GM12873 (cell line): ENCODE measurements at regions not wholly inside any gene's neighbourhood (a gene's known extent, or its start where the extent isn't known, plus 50 kb on each side); places are given as distances from the start of the nearest gene placed in this dataset.

Experiments
- TF ChIP-seq, protein P1 (sequence below): IDR thresholded peaks from 2 replicates; pipeline ENCODE4 v1.5.1; 2012; ENCODE audit warnings: low read depth, mild to moderate bottlenecking, moderate library complexity, low read length, control low read depth; ENCODE audit not compliant: insufficient read depth; ENCODE audit errors: missing control alignments

DNA sequence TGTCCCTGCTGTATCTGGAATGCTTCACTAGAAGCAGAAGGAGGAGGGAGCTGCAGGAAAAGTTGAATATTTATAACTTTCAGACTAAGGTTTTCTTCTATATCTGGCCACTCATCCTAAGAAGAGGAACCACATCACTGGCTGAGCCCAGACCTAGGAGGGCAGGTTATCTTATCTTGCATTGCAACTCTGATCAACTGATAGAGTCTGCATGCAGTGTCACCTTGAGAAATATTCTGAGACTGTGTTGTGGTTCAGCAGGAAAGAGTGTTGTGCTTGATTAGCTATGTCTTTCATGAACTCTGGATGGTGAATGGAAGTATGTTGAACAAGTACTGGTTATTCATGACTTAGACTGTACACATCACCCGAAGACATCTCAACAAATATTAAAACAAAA, 460.0 kb downstream of the TOX3 start:
- TF ChIP-seq, protein P1, sequence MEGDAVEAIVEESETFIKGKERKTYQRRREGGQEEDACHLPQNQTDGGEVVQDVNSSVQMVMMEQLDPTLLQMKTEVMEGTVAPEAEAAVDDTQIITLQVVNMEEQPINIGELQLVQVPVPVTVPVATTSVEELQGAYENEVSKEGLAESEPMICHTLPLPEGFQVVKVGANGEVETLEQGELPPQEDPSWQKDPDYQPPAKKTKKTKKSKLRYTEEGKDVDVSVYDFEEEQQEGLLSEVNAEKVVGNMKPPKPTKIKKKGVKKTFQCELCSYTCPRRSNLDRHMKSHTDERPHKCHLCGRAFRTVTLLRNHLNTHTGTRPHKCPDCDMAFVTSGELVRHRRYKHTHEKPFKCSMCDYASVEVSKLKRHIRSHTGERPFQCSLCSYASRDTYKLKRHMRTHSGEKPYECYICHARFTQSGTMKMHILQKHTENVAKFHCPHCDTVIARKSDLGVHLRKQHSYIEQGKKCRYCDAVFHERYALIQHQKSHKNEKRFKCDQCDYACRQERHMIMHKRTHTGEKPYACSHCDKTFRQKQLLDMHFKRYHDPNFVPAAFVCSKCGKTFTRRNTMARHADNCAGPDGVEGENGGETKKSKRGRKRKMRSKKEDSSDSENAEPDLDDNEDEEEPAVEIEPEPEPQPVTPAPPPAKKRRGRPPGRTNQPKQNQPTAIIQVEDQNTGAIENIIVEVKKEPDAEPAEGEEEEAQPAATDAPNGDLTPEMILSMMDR, result no peak

DNA sequence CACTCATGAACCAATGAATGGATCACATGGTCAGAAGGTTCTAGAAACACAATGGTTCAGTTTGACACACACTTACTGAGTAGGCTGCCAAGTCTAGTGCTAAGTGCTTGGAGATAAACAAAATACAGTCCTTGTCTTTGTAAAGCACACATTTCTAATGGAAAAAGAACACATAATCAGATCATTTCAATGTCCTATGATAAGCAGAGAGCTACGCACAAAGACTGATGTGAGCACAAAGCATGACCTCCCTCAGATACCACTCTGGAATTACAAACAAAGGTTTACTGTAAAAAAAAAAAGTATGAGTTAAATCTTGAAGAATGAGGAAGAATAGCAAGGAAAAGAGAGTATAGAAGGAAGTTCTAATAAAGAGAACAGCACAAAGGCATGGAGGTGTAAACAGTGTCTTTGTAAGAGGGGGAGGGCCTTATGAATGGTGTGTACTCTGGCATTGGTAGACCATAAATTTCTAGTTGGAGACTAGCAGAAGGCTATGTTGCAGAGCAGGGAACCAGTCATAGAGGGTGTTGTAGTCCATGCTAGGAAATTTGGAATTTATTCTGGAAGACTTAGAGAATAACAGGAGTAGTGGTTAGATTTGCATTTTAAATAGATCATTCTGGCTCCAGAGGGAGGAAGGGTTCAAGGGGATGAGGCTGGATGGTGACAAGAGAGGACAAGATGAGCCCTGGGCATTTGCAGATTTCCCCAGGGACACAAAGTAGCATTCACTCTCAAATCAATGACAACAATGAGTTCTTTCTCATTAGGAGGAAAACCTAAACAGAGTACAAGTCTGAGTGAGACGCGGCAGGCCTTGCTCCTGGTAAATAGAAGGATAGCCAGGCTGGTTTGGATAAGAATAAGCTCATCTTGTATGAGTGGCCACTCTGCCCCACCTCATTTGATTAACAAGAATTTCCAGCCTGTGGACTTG, 468.0 kb downstream of the TOX3 start:
- TF ChIP-seq, protein P1, result no peak

DNA sequence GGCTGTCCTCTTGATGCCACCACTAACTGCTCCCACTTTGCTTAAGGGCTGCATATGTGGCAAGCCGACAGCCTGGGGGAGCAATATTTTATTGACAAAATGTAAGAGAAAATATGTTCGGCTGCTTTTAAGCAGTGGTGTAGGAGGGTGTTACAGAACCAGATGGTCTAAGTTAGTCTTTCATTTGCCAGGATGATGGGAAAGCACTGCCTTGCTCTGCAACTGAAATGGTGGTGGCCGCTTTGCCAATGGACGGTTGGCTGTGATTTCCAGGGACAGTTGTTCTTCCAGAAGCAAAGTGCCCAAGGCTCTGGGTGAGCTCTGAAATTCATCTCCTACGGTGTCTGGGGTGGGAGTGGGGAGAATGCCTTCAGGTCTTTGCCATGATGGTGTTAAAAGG, 469.3 kb downstream of the TOX3 start:
- TF ChIP-seq, protein P1, result no peak

DNA sequence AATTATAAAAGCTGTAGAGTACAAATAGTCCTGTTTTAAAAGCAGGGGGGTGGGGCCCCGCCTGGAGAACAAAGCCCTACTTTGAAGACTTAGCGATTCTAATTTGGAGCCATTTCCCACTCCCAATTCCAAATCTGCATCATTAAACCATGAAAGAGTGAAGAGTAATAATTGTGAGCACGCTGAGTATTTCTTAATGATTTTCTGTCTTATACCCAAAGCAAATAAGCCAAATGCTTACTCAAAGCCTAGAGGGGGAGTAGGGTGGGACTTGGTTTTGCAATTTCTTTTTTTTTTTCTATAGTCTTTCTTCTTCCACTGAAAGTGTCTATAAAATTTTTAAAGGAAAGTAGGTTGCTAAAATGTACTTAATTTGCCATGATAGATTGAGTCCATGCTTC, 470.1 kb downstream of the TOX3 start:
- TF ChIP-seq, protein P1, result no peak

DNA sequence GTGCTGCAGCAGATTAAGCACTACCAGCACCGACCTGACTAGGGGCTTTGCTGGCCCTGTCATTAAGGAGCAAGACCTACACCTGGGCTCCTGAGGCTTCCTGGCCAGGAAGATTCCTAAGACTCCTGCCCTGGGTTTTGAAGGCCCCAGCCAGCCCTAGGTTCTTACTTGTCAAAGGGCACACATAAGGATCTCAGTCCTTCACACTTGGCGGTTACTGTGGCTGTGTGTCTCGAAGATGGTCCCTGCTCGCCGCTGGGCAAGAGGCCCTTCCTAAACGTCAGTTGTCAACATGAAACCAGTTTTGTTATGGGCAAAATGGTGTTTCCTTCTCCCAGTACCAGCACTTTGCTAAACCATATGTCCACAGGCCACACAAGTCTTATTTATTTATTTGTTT, 470.6 kb downstream of the TOX3 start:
- TF ChIP-seq, protein P1, result no peak

DNA sequence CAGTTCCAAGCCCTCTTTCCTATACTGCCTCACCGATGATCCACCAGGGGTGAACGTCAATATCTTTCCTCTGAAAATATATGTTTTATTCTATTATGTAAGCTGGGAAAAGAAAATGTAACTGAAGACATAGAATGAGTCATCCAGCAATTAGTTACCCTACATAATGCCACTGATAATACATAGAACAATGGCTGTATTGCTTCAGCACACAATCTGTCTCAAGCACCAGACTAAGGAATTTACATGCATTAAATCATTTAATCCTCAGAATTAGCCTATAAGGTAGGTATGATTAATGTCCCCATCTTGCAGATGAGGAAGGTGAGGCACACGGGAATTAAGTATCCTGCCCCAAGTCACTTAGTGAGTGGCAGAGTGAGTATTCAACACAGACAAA, 472.8 kb downstream of the TOX3 start:
- TF ChIP-seq, protein P1, result no peak

DNA sequence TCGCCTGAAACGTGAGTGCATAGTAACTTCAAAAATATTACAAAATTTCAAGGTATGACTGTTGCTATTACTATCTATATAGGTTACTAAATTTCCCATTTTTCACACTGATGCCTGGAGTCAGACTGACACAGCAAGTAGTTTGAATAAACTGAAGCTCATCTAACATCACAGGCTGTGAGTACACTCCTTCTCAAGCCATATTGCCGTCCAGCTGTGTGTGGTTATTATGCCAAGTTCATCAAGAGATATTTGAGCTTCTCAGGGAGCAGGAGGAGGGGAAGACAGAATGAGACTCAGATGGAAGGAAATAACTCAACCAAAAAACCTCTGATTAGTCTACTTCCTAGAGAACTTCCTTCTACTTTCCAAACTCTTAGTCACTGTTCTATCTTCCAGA, 473.9 kb downstream of the TOX3 start:
- TF ChIP-seq, protein P1, result no peak
